ENCODE measurements at regions not wholly inside any gene's neighbourhood (a gene's known extent, or its start where the extent isn't known, plus 50 kb on each side); places are given as distances from the start of the nearest gene placed in this dataset.
"Not testable (repeated sequence)": the region's sequence is repeated elsewhere in the genome, so short reads cannot be mapped to it uniquely, and the experiment has no call there.

GRCh38 chr10:125250834-125251233 is 90.5 kb upstream of the CTBP2 start:
- not testable (repeated sequence) for H3K9me3 ChIP-seq (replicated peaks); DNase-seq; H3K27me3 ChIP-seq; H3K4me3 ChIP-seq; H3K4me1 ChIP-seq; H3K27ac ChIP-seq; H3K36me3 ChIP-seq

- Histone ChIP-seq H3K27me3 (no peaks in the 10 kb centered on the region), H3K4me1 (no peaks in the 10 kb centered on the region), H3K4me3 (no peak overlapping the region), H3K36me3 (no peaks in the 10 kb centered on the region), H3K27ac (no peak overlapping the region), H3K9me3 (replicated peaks) (no peaks in the 10 kb centered on the region)
- no peak for DNase-seq
Measured at GRCh38 chr10:125249948-125250347, 89.6 kb upstream of the CTBP2 start.

GRCh38 chr10:125248489-125248888 is 88.1 kb upstream of the CTBP2 start:
- no peak overlapping the region for H3K4me3 ChIP-seq
- H3K27ac ChIP-seq: no peak overlapping the region
- no peaks in the 10 kb centered on the region for H3K27me3 ChIP-seq
- no peaks in the 10 kb centered on the region for H3K4me1 ChIP-seq
- H3K36me3 ChIP-seq: no peaks in the 10 kb centered on the region
- H3K9me3 ChIP-seq (replicated peaks): no peaks in the 10 kb centered on the region
- no peak for DNase-seq

GRCh38 chr10:125247576-125247975 is 87.2 kb upstream of the CTBP2 start:
- H3K36me3 ChIP-seq: no peaks in the 10 kb centered on the region
- DNase-seq: no peak
- no peaks in the 10 kb centered on the region for H3K9me3 ChIP-seq (replicated peaks)
- H3K4me1 ChIP-seq: no peaks in the 10 kb centered on the region
- no peaks in the 10 kb centered on the region for H3K27me3 ChIP-seq
- H3K27ac ChIP-seq: no peak overlapping the region
- H3K4me3 ChIP-seq: no peak overlapping the region

- no peaks in the 10 kb centered on the region for H3K36me3 ChIP-seq
- H3K27me3 ChIP-seq: no peaks in the 10 kb centered on the region
- no peaks in the 10 kb centered on the region for H3K9me3 ChIP-seq (replicated peaks)
- no peak for DNase-seq
- no peak overlapping the region for H3K4me3 ChIP-seq
- no peak overlapping the region for H3K27ac ChIP-seq
- no peaks in the 10 kb centered on the region for H3K4me1 ChIP-seq
Measured at GRCh38 chr10:125243532-125244253, 83.3 kb upstream of the CTBP2 start.

GRCh38 chr10:125238682-125239081 is 78.3 kb upstream of the CTBP2 start:
- H3K36me3 ChIP-seq: no peaks in the 10 kb centered on the region
- H3K9me3 ChIP-seq (replicated peaks): no peaks in the 10 kb centered on the region
- no peak overlapping the region for H3K4me3 ChIP-seq

GRCh38 chr10:125236091-125236490 is 75.7 kb upstream of the CTBP2 start:
- Histone ChIP-seq H3K27me3 (no peaks in the 10 kb centered on the region), H3K27ac (no peak overlapping the region)
- DNase-seq: no peak

More at GRCh38 chr10:125238682-125239081, 78.3 kb upstream of the CTBP2 start:
- no peak for DNase-seq
- Histone ChIP-seq H3K4me1 (peaks cover 11% of the 10 kb centered on the region), H3K27ac (no peak overlapping the region), H3K27me3 (no peaks in the 10 kb centered on the region)

GRCh38 chr10:125235093-125236069 is 75.0 kb upstream of the CTBP2 start:
- no peak for DNase-seq
- Histone ChIP-seq H3K4me3 (no peak overlapping the region), H3K4me1 (peaks cover 21% of the 10 kb centered on the region), H3K36me3 (no peaks in the 10 kb centered on the region), H3K27ac (no peak overlapping the region), H3K27me3 (no peaks in the 10 kb centered on the region), H3K9me3 (replicated peaks) (no peaks in the 10 kb centered on the region)

More at GRCh38 chr10:125236091-125236490, 75.7 kb upstream of the CTBP2 start:
- H3K4me3 ChIP-seq: no peak overlapping the region
- H3K9me3 ChIP-seq (replicated peaks): no peaks in the 10 kb centered on the region
- no peaks in the 10 kb centered on the region for H3K36me3 ChIP-seq
- peaks cover 18% of the 10 kb centered on the region for H3K4me1 ChIP-seq

GRCh38 chr10:125234576-125234975 is 74.2 kb upstream of the CTBP2 start:
- H3K9me3 ChIP-seq (replicated peaks); H3K27ac ChIP-seq; DNase-seq; H3K36me3 ChIP-seq; H3K4me3 ChIP-seq; H3K27me3 ChIP-seq: not testable (repeated sequence)
- H3K4me1 ChIP-seq: peaks cover 21% of the 10 kb centered on the region

GRCh38 chr10:125233726-125234125 is 73.4 kb upstream of the CTBP2 start:
- no peak for DNase-seq
- Histone ChIP-seq H3K27me3 (no peaks in the 10 kb centered on the region), H3K9me3 (replicated peaks) (no peaks in the 10 kb centered on the region), H3K36me3 (no peaks in the 10 kb centered on the region), H3K4me3 (no peak overlapping the region), H3K4me1 (peaks cover 21% of the 10 kb centered on the region), H3K27ac (no peak overlapping the region)

GRCh38 chr10:125232841-125233240 is 72.5 kb upstream of the CTBP2 start:
- no peaks in the 10 kb centered on the region for H3K27me3 ChIP-seq
- peaks cover 21% of the 10 kb centered on the region for H3K4me1 ChIP-seq
- no peak overlapping the region for H3K27ac ChIP-seq
- no peak overlapping the region for H3K4me3 ChIP-seq
- no peaks in the 10 kb centered on the region for H3K9me3 ChIP-seq (replicated peaks)
- no peaks in the 10 kb centered on the region for H3K36me3 ChIP-seq
- no peak for DNase-seq

GRCh38 chr10:125231813-125232475 is 71.6 kb upstream of the CTBP2 start:
- H3K4me1 ChIP-seq: peaks cover 21% of the 10 kb centered on the region
- no peak for DNase-seq
- H3K27me3 ChIP-seq: no peaks in the 10 kb centered on the region
- H3K4me3 ChIP-seq: no peak overlapping the region
- no peaks in the 10 kb centered on the region for H3K36me3 ChIP-seq
- H3K27ac ChIP-seq: no peak overlapping the region
- no peaks in the 10 kb centered on the region for H3K9me3 ChIP-seq (replicated peaks)

GRCh38 chr10:125231116-125231812 is 70.9 kb upstream of the CTBP2 start:
- DNase-seq: peak; percentile 75 to 77
- Histone ChIP-seq H3K4me1 (peaks cover 21% of the 10 kb centered on the region), H3K27me3 (no peaks in the 10 kb centered on the region), H3K27ac (peak overlapping the region; percentile 43), H3K36me3 (no peaks in the 10 kb centered on the region), H3K9me3 (replicated peaks) (no peaks in the 10 kb centered on the region), H3K4me3 (no peak overlapping the region)

GRCh38 chr10:125230251-125230650 is 69.9 kb upstream of the CTBP2 start:
- no peaks in the 10 kb centered on the region for H3K9me3 ChIP-seq (replicated peaks)
- H3K4me1 ChIP-seq: peaks cover 13% of the 10 kb centered on the region
- no peaks in the 10 kb centered on the region for H3K36me3 ChIP-seq
- DNase-seq: no peak
- H3K4me3 ChIP-seq: no peak overlapping the region
- no peak overlapping the region for H3K27ac ChIP-seq
- H3K27me3 ChIP-seq: no peaks in the 10 kb centered on the region

Measured in SJCRH30 (cell line).